DND-41 (cell line): ENCODE measurements at regions not wholly inside any gene's neighbourhood (a gene's known extent, or its start where the extent isn't known, plus 50 kb on each side); places are given as distances from the start of the nearest gene placed in this dataset.

ENCODE experiments used
- CTCF ChIP-seq: IDR thresholded peaks from 2 replicates; pipeline ENCODE4 v1.5.1; 2012; ENCODE audit warnings: borderline replicate concordance, low read length, moderate library complexity, mild to moderate bottlenecking; ENCODE audit not compliant: poor library complexity, severe bottlenecking; ENCODE audit errors: extremely low read depth
- EZH2 ChIP-seq: IDR thresholded peaks from 3 replicates; pipeline ENCODE4 v1.6.1; 2012; ENCODE audit warnings: borderline replicate concordance, low read depth, mild to moderate bottlenecking, moderate library complexity, low read length, inconsistent platforms; ENCODE audit not compliant: severe bottlenecking

- TF ChIP-seq CTCF: no peak
- TF ChIP-seq EZH2: no peak
These were observed 95.1 kb upstream of the SLC35G4 start for GRCh38 chr18:11514267-11514666.
